WTC11 (cell line): ENCODE measurements at regions not wholly inside any gene's neighbourhood (a gene's known extent, or its start where the extent isn't known, plus 50 kb on each side); places are given as distances from the start of the nearest gene placed in this dataset.

Experiments
- ATAC-seq: fragments of 200-7000 bp; cut with Tn5 transposase; 2 replicates; pipeline ENCODE4 v1.10.0; 2021; ENCODE audit warnings: mild to moderate bottlenecking, moderate library complexity
- CTCF ChIA-PET: fragments of 300-600 bp; sonication (Branson Sonifier 250); formaldehyde crosslinking; loops from one replicate; lab custom pipeline; 2021; ENCODE audit warnings: antibody characterized with exemption; lab: Charles Lee
- POLR2A ChIA-PET: fragments of 350-600 bp; sonication (Branson Sonifier 250); formaldehyde crosslinking; loops from one replicate; lab custom pipeline; 2021; ENCODE audit warnings: antibody characterized with exemption; lab: Charles Lee
- DNase-seq: peaks from one replicate; pipeline ENCODE4 v3.0.0; 2021; ENCODE audit warnings: low spot score
- H3K27ac Mint-ChIP-seq: 2 replicates; pipeline ENCODE4 v1.8.0; 2021; ENCODE audit warnings: mixed read lengths
- H3K27me3 Mint-ChIP-seq: 2 replicates; pipeline ENCODE4 v1.8.0; 2021; ENCODE audit warnings: low read depth, mild to moderate bottlenecking, moderate library complexity, mixed read lengths
- H3K36me3 Mint-ChIP-seq: 2 replicates; pipeline ENCODE4 v1.8.0; 2021; ENCODE audit warnings: mixed read lengths
- H3K4me1 Mint-ChIP-seq: 2 replicates; pipeline ENCODE4 v1.8.0; 2022; ENCODE audit warnings: mixed read lengths
- H3K4me3 Mint-ChIP-seq: 2 replicates; pipeline ENCODE4 v1.8.0; 2021; ENCODE audit warnings: mild to moderate bottlenecking, moderate library complexity, mixed read lengths
- H3K9me3 Mint-ChIP-seq: 2 replicates; pipeline ENCODE4 v1.8.0; 2021; ENCODE audit warnings: mixed read lengths
- CBFB ChIP-seq: sonication (generic); formaldehyde crosslinking; IDR thresholded peaks from 2 replicates; pipeline ENCODE4 v1.8.1; 2022; ENCODE audit warnings: mild to moderate bottlenecking, low read depth, missing genetic modification reagents
- ELF4 ChIP-seq: sonication (generic); formaldehyde crosslinking; IDR thresholded peaks from 2 replicates; pipeline ENCODE4 v1.8.1; 2022; ENCODE audit warnings: low read depth, mild to moderate bottlenecking, moderate library complexity, missing genetic modification reagents
- EMX1 ChIP-seq: fragments of 250-450 bp; sonication (Bioruptor Pico); IDR thresholded peaks from 2 replicates; pipeline ENCODE4 v1.8.0; 2021; ENCODE audit warnings: mild to moderate bottlenecking
- ETV6 ChIP-seq: sonication (generic); formaldehyde crosslinking; IDR thresholded peaks from 2 replicates; pipeline ENCODE4 v1.8.1; 2022; ENCODE audit warnings: mild to moderate bottlenecking, missing genetic modification reagents
- FOXP1 ChIP-seq: sonication (generic); formaldehyde crosslinking; IDR thresholded peaks from 2 replicates; pipeline ENCODE4 v1.8.0; 2022; ENCODE audit warnings: missing genetic modification reagents, mild to moderate bottlenecking, moderate library complexity, borderline replicate concordance
- FOXP4 ChIP-seq: sonication (generic); formaldehyde crosslinking; IDR thresholded peaks from 2 replicates; pipeline ENCODE4 v1.8.0; 2022; ENCODE audit warnings: mild to moderate bottlenecking, missing genetic modification reagents
- IRF1 ChIP-seq: sonication (generic); formaldehyde crosslinking; IDR thresholded peaks from 2 replicates; pipeline ENCODE4 v1.8.0; 2023; ENCODE audit warnings: missing genetic modification reagents
- IRF2 ChIP-seq: sonication (generic); formaldehyde crosslinking; IDR thresholded peaks from 2 replicates; pipeline ENCODE4 v1.8.0; 2022; ENCODE audit warnings: low read depth, missing genetic modification reagents, borderline replicate concordance
- NFE2L1 ChIP-seq: sonication (generic); formaldehyde crosslinking; IDR thresholded peaks from 2 replicates; pipeline ENCODE4 v1.8.1; 2023; ENCODE audit warnings: missing genetic modification reagents
- SOX15 ChIP-seq: fragments of 250-450 bp; sonication (Bioruptor Pico); IDR thresholded peaks from 2 replicates; pipeline ENCODE4 v1.9.0; 2021; ENCODE audit warnings: mild to moderate bottlenecking
- TCF7 ChIP-seq: sonication (generic); formaldehyde crosslinking; IDR thresholded peaks from 2 replicates; pipeline ENCODE4 v1.8.0; 2022; ENCODE audit warnings: mild to moderate bottlenecking, low read depth, missing genetic modification reagents, moderate library complexity
- ZBTB21 ChIP-seq: sonication (generic); formaldehyde crosslinking; IDR thresholded peaks from 2 replicates; pipeline ENCODE4 v1.8.1; 2023; ENCODE audit warnings: mild to moderate bottlenecking, missing genetic modification reagents, borderline replicate concordance
- ZBTB43 ChIP-seq: sonication (generic); formaldehyde crosslinking; IDR thresholded peaks from 2 replicates; pipeline ENCODE4 v1.8.1; 2023; ENCODE audit warnings: mild to moderate bottlenecking, missing genetic modification reagents
- ZNF281 ChIP-seq: sonication (generic); formaldehyde crosslinking; IDR thresholded peaks from 2 replicates; pipeline ENCODE4 v1.8.0; 2023; ENCODE audit warnings: mild to moderate bottlenecking, missing genetic modification reagents
- ZNF425 ChIP-seq: fragments of 250-450 bp; sonication (Bioruptor Pico); conservative IDR thresholded peaks from 2 replicates; pipeline ENCODE4 v1.9.0; 2021; ENCODE audit warnings: mild to moderate bottlenecking
- ZNF512 ChIP-seq: sonication (generic); formaldehyde crosslinking; IDR thresholded peaks from 2 replicates; pipeline ENCODE4 v1.8.1; 2022; ENCODE audit warnings: missing genetic modification reagents, borderline replicate concordance
- ZNF532 ChIP-seq: fragments of 250-450 bp; sonication (Bioruptor Pico); IDR thresholded peaks from 2 replicates; pipeline ENCODE4 v1.9.0; 2021; ENCODE audit warnings: mild to moderate bottlenecking, borderline replicate concordance

- TF ChIP-seq EMX1 (no peak), ETV6 (CRISPR knock-in tag) (no peak), ZNF281 (CRISPR knock-in tag) (no peak), FOXP4 (CRISPR knock-in tag) (no peak), NFE2L1 (CRISPR knock-in tag) (no peak)
Measured at GRCh38 chr5:135655468-135655815, 76.7 kb upstream of the CXCL14 start (continued).

- Mint-ChIP-seq H3K4me3 (no peak overlapping the region), H3K9me3 (peaks cover 23% of the 10 kb centered on the region), H3K4me1 (no peaks in the 10 kb centered on the region), H3K27ac (no peak overlapping the region), H3K27me3 (peaks cover 3% of the 10 kb centered on the region; the same call in 1 of the 2 replicates), H3K36me3 (peaks cover 10% of the 10 kb centered on the region)
- CTCF ChIA-PET: interaction anchor here (0.9 kb wide), 1 partner anchor 89 kb away, joined by 3 read pairs; no protein-coding TSS in a partner anchor
- ATAC-seq (no peak), DNase-seq (no peak)
- POLR2A ChIA-PET: interaction anchor here (0.9 kb wide), 1 partner anchor 13 kb away, joined by 3 read pairs; no protein-coding TSS in a partner anchor
- TF ChIP-seq FOXP1 (no peak), SOX15 (no peak), ZBTB43 (no peak), TCF7 (CRISPR knock-in tag) (no peak), ZNF512 (CRISPR knock-in tag) (no peak), ZBTB21 (CRISPR knock-in tag) (no peak), IRF1 (CRISPR knock-in tag) (no peak), CBFB (CRISPR knock-in tag) (no peak), IRF2 (no peak), ZNF425 (no peak), ELF4 (CRISPR knock-in tag) (no peak), ZNF532 (CRISPR knock-in tag) (no peak)
Measured at GRCh38 chr5:135654761-135655467, 76.1 kb upstream of the CXCL14 start.
